ENCODE measurements at regions not wholly inside any gene's neighbourhood (a gene's known extent, or its start where the extent isn't known, plus 50 kb on each side); places are given as distances from the start of the nearest gene placed in this dataset.

- TF ChIP-seq REST (IDR thresholded peaks at IDR 0.05; ENCODE audit: insufficient replicate concordance, low read depth) (no peak), GABPA (IDR thresholded peaks at IDR 0.05; ENCODE audit: low read depth) (no peak), SPI1 (IDR thresholded peaks at IDR 0.05; ENCODE audit: borderline replicate concordance, low read depth) (no peak), CTCF (IDR thresholded peaks at IDR 0.05; ENCODE audit: insufficient read depth, low read length) (no peak), POLR2AphosphoS5 (IDR thresholded peaks at IDR 0.05; ENCODE audit: low read depth) (no peak)
- Histone ChIP-seq H3K27me3 (ENCODE audit: insufficient read depth, poor library complexity, severe bottlenecking) (no peaks in the 10 kb centered on the region), H3K27ac (replicated peaks) (no peak overlapping the region), H3K4me3 (replicated peaks; ENCODE audit: insufficient read depth, low read length) (no peak overlapping the region)
- DNase-seq (ENCODE audit: low read depth in 1 of 2, low spot score in 1 of 2): no peak
These were observed 643.7 kb upstream of the NR5A2 start for GRCh38 chr1:199383793-199384192.

GRCh38 chr1:199394856-199395255 is 632.7 kb upstream of the NR5A2 start:
- TF ChIP-seq REST (IDR thresholded peaks at IDR 0.05; ENCODE audit: insufficient replicate concordance, low read depth) (no peak), SPI1 (IDR thresholded peaks at IDR 0.05; ENCODE audit: borderline replicate concordance, low read depth) (no peak), POLR2AphosphoS5 (IDR thresholded peaks at IDR 0.05; ENCODE audit: low read depth) (no peak), GABPA (IDR thresholded peaks at IDR 0.05; ENCODE audit: low read depth) (no peak), CTCF (IDR thresholded peaks at IDR 0.05; ENCODE audit: insufficient read depth, low read length) (no peak)
- no peaks in the 10 kb centered on the region for H3K27me3 ChIP-seq (ENCODE audit: insufficient read depth, poor library complexity, severe bottlenecking)
- H3K27ac ChIP-seq (replicated peaks): no peak overlapping the region
- no peak for DNase-seq (ENCODE audit: low read depth in 1 of 2, low spot score in 1 of 2)
- no peak overlapping the region for H3K4me3 ChIP-seq (replicated peaks; ENCODE audit: insufficient read depth, low read length)

- Histone ChIP-seq H3K4me3 (replicated peaks; ENCODE audit: insufficient read depth, low read length) (no peak overlapping the region), H3K27me3 (ENCODE audit: insufficient read depth, poor library complexity, severe bottlenecking) (no peaks in the 10 kb centered on the region), H3K27ac (replicated peaks) (no peak overlapping the region)
- DNase-seq (ENCODE audit: low read depth in 1 of 2, low spot score in 1 of 2): no peak
- TF ChIP-seq POLR2AphosphoS5 (IDR thresholded peaks at IDR 0.05; ENCODE audit: low read depth) (no peak), CTCF (IDR thresholded peaks at IDR 0.05; ENCODE audit: insufficient read depth, low read length) (no peak), REST (IDR thresholded peaks at IDR 0.05; ENCODE audit: insufficient replicate concordance, low read depth) (no peak), SPI1 (IDR thresholded peaks at IDR 0.05; ENCODE audit: borderline replicate concordance, low read depth) (no peak), GABPA (IDR thresholded peaks at IDR 0.05; ENCODE audit: low read depth) (no peak)
These were observed 631.1 kb upstream of the NR5A2 start for GRCh38 chr1:199396456-199396855.

Measured in HL-60 (cell line).